OCI-LY1 (cell line): ENCODE measurements at regions not wholly inside any gene's neighbourhood (a gene's known extent, or its start where the extent isn't known, plus 50 kb on each side); places are given as distances from the start of the nearest gene placed in this dataset.

Experiments used
- H2AFZ ChIP-seq: fragments of 200-600 bp; sonication (generic), shearing (Covaris generic); 2 replicates; pipeline ENCODE4 v1.6.0; 2014; ENCODE audit warnings: antibody characterized with exemption, mild to moderate bottlenecking, low read length
- H3F3A ChIP-seq: fragments of 200-600 bp; sonication (generic), shearing (Covaris generic); 2 replicates; pipeline ENCODE4 v1.6.0; 2014; ENCODE audit warnings: mild to moderate bottlenecking, antibody characterized with exemption, low read length, moderate library complexity; ENCODE audit not compliant: insufficient read depth
- H3K27ac ChIP-seq: fragments of 200-600 bp; sonication (generic); 2 replicates; pipeline ENCODE4 v1.5.1; 2014; ENCODE audit warnings: low read length, mixed run types, mild to moderate bottlenecking, low read depth; ENCODE audit not compliant: poor library complexity, severe bottlenecking
- H3K27me3 ChIP-seq: fragments of 200-600 bp; sonication (generic); 2 replicates; pipeline ENCODE4 v1.6.0; 2014; ENCODE audit warnings: antibody characterized with exemption, mild to moderate bottlenecking, low read length, moderate library complexity; ENCODE audit not compliant: insufficient read depth
- H3K36me3 ChIP-seq: fragments of 200-600 bp; sonication (generic); 2 replicates; pipeline ENCODE4 v1.6.1; 2014; ENCODE audit warnings: mild to moderate bottlenecking, antibody characterized with exemption, low read length, moderate library complexity, mixed read lengths; ENCODE audit not compliant: insufficient read depth
- H3K4me1 ChIP-seq: fragments of 200-600 bp; sonication (generic); 2 replicates; pipeline ENCODE4 v1.5.1; 2014; ENCODE audit warnings: mild to moderate bottlenecking, low read length, moderate library complexity; ENCODE audit not compliant: insufficient read depth, severe bottlenecking
- H3K4me2 ChIP-seq: fragments of 200-600 bp; sonication (generic), shearing (Covaris generic); 2 replicates; pipeline ENCODE4 v1.6.1; 2014; ENCODE audit warnings: low read length
- H3K4me3 ChIP-seq: fragments of 200-600 bp; sonication (generic); 2 replicates; pipeline ENCODE4 v1.5.1; 2014; ENCODE audit warnings: low read length, low read depth, mild to moderate bottlenecking, mixed read lengths; ENCODE audit not compliant: poor library complexity, severe bottlenecking
- H3K79me2 ChIP-seq: fragments of 200-600 bp; shearing (Covaris generic); 2 replicates; pipeline ENCODE4 v1.6.1; 2016; ENCODE audit warnings: mixed run types, low read length, mixed read lengths; ENCODE audit not compliant: insufficient read depth
- H3K9ac ChIP-seq: fragments of 200-600 bp; sonication (generic), shearing (Covaris generic); 2 replicates; pipeline ENCODE4 v1.6.1; 2014; ENCODE audit warnings: mild to moderate bottlenecking, low read length, mixed read lengths
- H3K9me2 ChIP-seq: fragments of 200-600 bp; sonication (generic), shearing (Covaris generic); 2 replicates; pipeline ENCODE4 v1.6.1; 2014; ENCODE audit warnings: low read depth, mild to moderate bottlenecking, low read length, mixed read lengths
- H3K9me3 ChIP-seq: fragments of 200-600 bp; shearing (Covaris generic); 2 replicates; pipeline ENCODE4 v1.6.1; 2014; ENCODE audit warnings: low read length, mixed read lengths
- H4K20me1 ChIP-seq: fragments of 200-600 bp; sonication (generic), shearing (Covaris generic); 2 replicates; pipeline ENCODE4 v1.6.0; 2016; ENCODE audit warnings: mild to moderate bottlenecking, low read length; ENCODE audit not compliant: insufficient read depth
- CTCF ChIP-seq: fragments of 200-600 bp; sonication (generic), shearing (Covaris generic); IDR thresholded peaks from 2 replicates; pipeline ENCODE4 v1.5.1; 2017; ENCODE audit warnings: mild to moderate bottlenecking, antibody characterized with exemption, low read length, moderate library complexity, mixed read lengths
- EZH2 ChIP-seq: fragments of 200-600 bp; sonication (generic), shearing (Covaris generic); IDR thresholded peaks from 2 replicates; pipeline ENCODE4 v1.8.0; 2017; ENCODE audit warnings: borderline replicate concordance, mixed run types, mild to moderate bottlenecking, antibody characterized with exemption, low read length, moderate library complexity, mixed read lengths

GRCh38 chr7:113383638-113384037 lies 265.3 kb upstream of the SMIM30 start:
- H3K4me2 ChIP-seq = no peak overlapping the region
- TF ChIP-seq EZH2 (no peak), CTCF (no peak)
- no peak overlapping the region for H3K27ac ChIP-seq

GRCh38 chr7:113379746-113380145 lies 261.4 kb upstream of the SMIM30 start:
- no peaks in the 10 kb centered on the region for H3K9me3 ChIP-seq
- no peak overlapping the region for H3K4me3 ChIP-seq
- no peaks in the 10 kb centered on the region for H3F3A ChIP-seq
- H3K27me3 ChIP-seq = no peaks in the 10 kb centered on the region
- H3K9me2 ChIP-seq = no peaks in the 10 kb centered on the region
- H3K79me2 ChIP-seq = no peaks in the 10 kb centered on the region
- no peak overlapping the region for H3K4me2 ChIP-seq
- no peaks in the 10 kb centered on the region for H4K20me1 ChIP-seq
- H3K36me3 ChIP-seq = no peaks in the 10 kb centered on the region
- no peaks in the 10 kb centered on the region for H3K4me1 ChIP-seq
- no peak overlapping the region for H2AFZ ChIP-seq
- H3K27ac ChIP-seq = no peak overlapping the region
- TF ChIP-seq CTCF (no peak), EZH2 (no peak)
- H3K9ac ChIP-seq = no peak overlapping the region

More at GRCh38 chr7:113383638-113384037, 265.3 kb upstream of the SMIM30 start:
- H3K9me3 ChIP-seq = no peaks in the 10 kb centered on the region
- H3F3A ChIP-seq = no peaks in the 10 kb centered on the region
- no peaks in the 10 kb centered on the region for H3K9me2 ChIP-seq
- H3K79me2 ChIP-seq = no peaks in the 10 kb centered on the region
- no peaks in the 10 kb centered on the region for H3K4me1 ChIP-seq
- H3K36me3 ChIP-seq = no peaks in the 10 kb centered on the region
- no peaks in the 10 kb centered on the region for H3K27me3 ChIP-seq
- no peaks in the 10 kb centered on the region for H4K20me1 ChIP-seq
- no peak overlapping the region for H3K9ac ChIP-seq
- no peak overlapping the region for H3K4me3 ChIP-seq
- H2AFZ ChIP-seq = no peak overlapping the region

GRCh38 chr7:113374955-113375354 lies 256.6 kb upstream of the SMIM30 start:
- Histone ChIP-seq H3K27ac (no peak overlapping the region), H3K4me3 (no peak overlapping the region), H4K20me1 (no peaks in the 10 kb centered on the region), H3K9ac (no peak overlapping the region), H3F3A (no peaks in the 10 kb centered on the region), H3K79me2 (no peaks in the 10 kb centered on the region), H3K36me3 (no peaks in the 10 kb centered on the region), H3K4me1 (no peaks in the 10 kb centered on the region), H3K4me2 (no peak overlapping the region), H2AFZ (no peak overlapping the region), H3K27me3 (no peaks in the 10 kb centered on the region), H3K9me2 (no peaks in the 10 kb centered on the region), H3K9me3 (no peaks in the 10 kb centered on the region)
- TF ChIP-seq EZH2 (no peak), CTCF (no peak)
